HUES48 (cell line): ENCODE measurements at regions not wholly inside any gene's neighbourhood (a gene's known extent, or its start where the extent isn't known, plus 50 kb on each side); places are given as distances from the start of the nearest gene placed in this dataset.
"Not testable (repeated sequence)": the region's sequence is repeated elsewhere in the genome, so short reads cannot be mapped to it uniquely, and the experiment has no call there.

Source experiments
- H3K27ac ChIP-seq: one replicate; pipeline ENCODE4 v1.7.0; 2013; ENCODE audit warnings: low read depth, low read length, inconsistent platforms
- H3K27me3 ChIP-seq: 2 replicates; pipeline ENCODE4 v1.6.1; 2013; ENCODE audit warnings: mild to moderate bottlenecking, low read length; ENCODE audit not compliant: control insufficient read depth, insufficient read depth
- H3K36me3 ChIP-seq: 2 replicates; pipeline ENCODE4 v1.6.1; 2013; ENCODE audit warnings: low read length; ENCODE audit not compliant: control insufficient read depth, insufficient read depth
- H3K4me1 ChIP-seq: 2 replicates; pipeline ENCODE4 v1.6.1; 2013; ENCODE audit warnings: mild to moderate bottlenecking, low read length; ENCODE audit not compliant: control insufficient read depth, insufficient read depth
- H3K4me3 ChIP-seq: 2 replicates; pipeline ENCODE4 v1.5.1; 2013; ENCODE audit warnings: mild to moderate bottlenecking, low read depth, low read length
- H3K9ac ChIP-seq: 2 replicates; pipeline ENCODE4 v1.6.1; 2013; ENCODE audit warnings: mild to moderate bottlenecking, low read depth, low read length, moderate library complexity
- H3K9me3 ChIP-seq: 2 replicates; pipeline ENCODE4 v1.6.1; 2013; ENCODE audit warnings: low read length; ENCODE audit not compliant: control insufficient read depth, insufficient read depth

DNA sequence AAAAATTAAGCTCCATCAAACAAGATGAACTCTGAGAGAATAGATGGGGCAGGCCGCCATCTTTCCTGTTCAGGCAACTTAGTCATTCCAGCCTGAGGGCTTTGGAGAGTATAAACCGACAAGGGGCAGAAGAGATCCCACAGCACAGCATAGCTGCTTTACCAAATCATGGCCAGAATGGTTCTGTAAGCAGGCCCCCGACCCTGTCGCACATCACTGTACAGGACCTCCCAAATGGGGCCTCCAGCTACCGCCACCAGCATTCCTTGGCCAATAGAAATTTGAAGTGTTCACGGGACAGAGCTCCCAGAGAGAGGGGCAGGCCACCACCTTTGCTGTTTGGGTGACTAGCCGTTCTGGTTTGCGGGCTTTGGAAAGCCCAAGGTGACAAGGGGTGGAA, 594.1 kb downstream of the CWH43 start:
- peaks cover 20% of the 10 kb centered on the region for H3K9me3 ChIP-seq
- not testable (repeated sequence) for H3K4me1 ChIP-seq, H3K36me3 ChIP-seq, H3K4me3 ChIP-seq, H3K27ac ChIP-seq, H3K27me3 ChIP-seq, H3K9ac ChIP-seq

DNA sequence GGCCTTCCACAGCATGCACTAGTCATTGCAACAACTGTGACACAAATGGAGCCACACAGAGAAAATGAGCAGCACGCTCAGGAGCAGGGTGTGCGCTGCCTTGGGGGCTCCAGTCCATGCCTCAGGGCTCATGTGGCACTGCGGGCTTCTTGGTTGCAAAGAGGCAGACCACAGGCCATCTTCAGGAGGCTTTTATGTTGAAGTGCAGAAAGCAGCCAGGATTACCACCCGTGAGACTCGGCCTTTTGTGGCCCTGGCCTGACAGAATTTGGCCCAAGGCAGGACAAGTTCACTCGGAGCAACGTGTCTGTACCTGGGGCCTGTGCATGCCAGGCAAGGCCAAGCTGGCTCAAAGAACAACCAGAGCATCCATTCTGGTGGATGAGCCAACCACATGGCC, 602.3 kb downstream of the CWH43 start:
- not testable (repeated sequence) for H3K27me3 ChIP-seq, H3K4me3 ChIP-seq, H3K36me3 ChIP-seq, H3K9ac ChIP-seq, H3K9me3 ChIP-seq, H3K4me1 ChIP-seq, H3K27ac ChIP-seq

DNA sequence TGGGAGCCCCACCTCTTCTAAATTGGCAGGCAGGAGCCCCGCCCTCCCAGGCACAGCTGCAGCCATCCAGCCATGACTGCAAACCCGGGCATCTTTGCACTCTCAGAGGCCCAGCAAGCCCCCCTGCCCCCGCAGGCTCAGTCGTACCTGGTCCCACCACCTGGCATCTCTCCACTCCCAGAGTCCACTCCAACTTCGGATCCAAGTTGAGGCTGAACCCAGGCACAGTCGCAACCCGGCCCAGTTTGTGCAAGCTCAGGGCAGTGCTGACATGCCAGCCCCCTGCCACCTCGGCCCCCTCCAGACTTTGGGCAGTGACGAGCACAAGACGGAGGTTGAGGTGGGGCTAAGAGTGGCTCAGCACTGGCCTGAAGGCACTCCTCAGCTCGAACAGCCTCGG, 632.4 kb downstream of the CWH43 start:
- not testable (repeated sequence) for H3K4me1 ChIP-seq, H3K36me3 ChIP-seq, H3K27ac ChIP-seq, H3K9me3 ChIP-seq, H3K9ac ChIP-seq, H3K4me3 ChIP-seq, H3K27me3 ChIP-seq

DNA sequence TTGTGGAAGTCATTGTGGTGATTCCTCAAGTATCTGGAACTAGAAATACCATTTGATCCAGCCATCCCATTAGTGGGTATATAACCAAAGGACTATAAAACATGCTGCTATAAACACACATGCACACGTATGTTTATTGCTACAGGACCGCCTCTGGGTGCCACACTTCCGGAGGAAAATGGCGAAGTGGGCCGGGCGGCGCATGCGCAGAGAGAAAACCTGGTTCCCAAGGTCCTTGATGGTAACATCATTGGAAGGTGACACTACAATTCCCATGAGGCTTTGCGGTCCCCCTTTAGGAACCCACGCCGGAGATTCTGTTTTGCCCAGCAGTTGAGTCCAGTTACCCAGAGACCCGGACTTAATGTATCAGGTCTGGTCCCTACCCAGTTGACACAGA, 640.4 kb downstream of the CWH43 start:
- H3K27me3 ChIP-seq, H3K9ac ChIP-seq, H3K4me3 ChIP-seq, H3K27ac ChIP-seq, H3K36me3 ChIP-seq, H3K4me1 ChIP-seq, H3K9me3 ChIP-seq: not testable (repeated sequence)
